Activated CD4-positive, alpha-beta T cell treated with anti-CD3 and anti-CD28 coated beads, Interleukin-10, Interleukin-2, amounts not matched to agents 100 ng/mL and 50 ng/mL, durations not matched to agents 16 hours and 8 hours (primary cell): ENCODE measurements at regions not wholly inside any gene's neighbourhood (a gene's known extent, or its start where the extent isn't known, plus 50 kb on each side); places are given as distances from the start of the nearest gene placed in this dataset.
"Not testable (repeated sequence)": the region's sequence is repeated elsewhere in the genome, so short reads cannot be mapped to it uniquely, and the experiment has no call there.

Source experiments
- DNase-seq: peaks from one replicate; pipeline ENCODE4 v3.0.0-alpha.2; 2020

DNA sequence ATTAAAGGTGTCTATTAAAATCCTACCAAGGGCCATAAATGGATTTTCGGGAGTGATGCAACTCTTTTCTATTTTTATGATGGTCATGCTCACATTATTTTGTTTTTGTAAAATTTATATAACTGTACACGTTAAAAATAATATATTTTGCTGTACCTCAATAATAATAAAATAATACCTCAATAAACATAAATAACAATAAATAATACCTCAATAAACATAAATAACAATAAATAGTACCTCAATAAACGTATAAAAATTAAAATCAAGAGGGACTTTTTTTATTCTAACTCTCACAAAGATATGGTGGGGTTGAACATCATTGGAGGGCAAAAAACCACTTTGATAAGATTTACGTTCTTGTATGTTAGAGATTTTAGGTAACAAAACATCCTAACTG is 1189.6 kb upstream of the CELF2 start:
- no peak for DNase-seq

DNA sequence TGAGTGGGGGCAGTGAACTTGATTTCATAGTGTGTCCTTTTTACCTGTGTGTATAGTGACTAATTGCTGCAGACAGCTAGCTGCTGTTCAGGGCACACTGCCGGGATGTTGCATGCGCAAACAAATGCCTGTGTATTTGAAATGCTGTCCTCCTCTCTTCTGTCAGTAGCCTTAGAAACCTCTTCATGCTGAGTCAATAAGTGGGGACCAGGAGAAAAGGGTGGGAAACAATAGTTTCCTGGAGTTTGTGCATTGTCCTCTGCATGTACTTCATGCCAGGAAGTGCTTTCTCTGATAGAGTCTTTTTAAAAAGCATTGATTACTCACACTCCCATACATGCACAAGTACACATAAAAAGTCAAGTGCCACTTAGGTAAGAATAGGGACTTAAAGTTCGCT is 1183.7 kb upstream of the CELF2 start:
- no peak for DNase-seq

DNA sequence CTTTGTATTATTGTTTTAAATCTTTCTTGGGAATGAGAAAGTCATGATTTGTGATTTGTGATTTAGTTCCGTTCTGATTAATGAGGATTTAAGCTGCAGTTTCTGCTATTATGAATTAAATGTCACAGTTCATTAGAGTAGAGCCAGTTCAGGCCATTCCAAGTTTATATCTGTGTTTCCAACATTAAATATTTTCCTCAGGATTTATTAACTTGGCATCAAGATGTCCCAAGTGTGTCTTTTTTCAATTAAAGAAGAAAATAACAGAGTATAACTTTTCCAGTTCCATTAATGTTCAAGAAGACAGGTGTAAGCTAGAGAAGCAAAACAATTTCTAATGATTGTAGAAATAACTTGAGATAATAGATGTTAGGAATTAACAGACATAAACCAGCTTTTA is 1183.2 kb upstream of the CELF2 start:
- no peak for DNase-seq

DNA sequence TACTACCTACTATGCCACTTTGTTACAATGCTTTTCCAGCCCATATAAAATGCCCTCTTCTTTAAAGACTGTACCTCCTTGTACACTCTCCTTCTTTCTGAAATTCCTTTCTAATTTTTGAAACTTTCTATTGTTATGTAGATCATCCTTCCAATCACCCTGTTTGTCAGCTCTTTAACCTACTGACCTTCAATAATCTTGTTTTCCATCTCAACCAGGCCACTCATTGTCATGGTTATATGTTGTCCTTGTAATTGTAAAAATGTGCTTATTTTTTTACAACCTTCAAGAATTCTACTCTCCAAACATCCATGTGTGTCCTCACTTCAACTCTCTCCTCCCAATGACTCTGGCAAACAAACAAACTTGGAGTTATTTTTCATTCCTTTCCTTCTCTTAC is 1172.6 kb upstream of the CELF2 start:
- no peak for DNase-seq

DNA sequence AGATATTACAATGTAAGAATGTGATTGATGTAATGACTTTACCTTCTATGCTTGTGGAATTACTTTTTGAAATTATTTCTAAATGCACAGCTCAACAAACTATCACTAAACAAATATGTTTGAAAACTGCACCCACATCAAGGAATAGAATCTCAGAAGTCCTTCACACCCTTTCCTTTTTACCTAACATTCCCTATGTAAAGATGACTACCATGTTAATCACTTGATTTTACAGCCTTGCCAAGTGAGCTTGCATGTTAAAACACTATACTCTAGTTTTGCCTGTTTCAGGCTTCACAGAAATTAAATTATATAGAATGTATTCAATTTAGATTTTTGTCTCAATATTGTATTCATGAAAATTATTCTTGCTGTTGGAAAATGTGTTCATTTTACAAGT is 1169.4 kb upstream of the CELF2 start:
- DNase-seq = no peak

DNA sequence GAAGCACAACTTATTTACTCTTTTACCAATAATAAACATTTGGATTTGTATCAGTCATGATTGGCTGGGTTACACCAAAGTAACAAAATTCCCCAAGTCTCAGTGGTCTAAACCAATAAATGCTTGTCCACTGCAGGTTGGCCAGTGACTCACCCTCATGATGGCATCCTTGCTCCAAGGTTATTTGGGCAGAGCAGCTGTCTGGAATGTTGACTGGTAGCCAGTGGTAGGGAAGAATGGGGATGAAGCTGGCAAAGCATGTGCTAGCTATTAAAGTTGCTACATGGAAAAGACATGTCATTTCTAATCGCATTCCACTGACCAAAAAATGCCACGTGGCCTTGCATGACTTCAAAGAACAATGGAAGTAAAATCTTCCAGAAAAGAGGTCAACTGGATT is 1168.7 kb upstream of the CELF2 start:
- DNase-seq = no peak

DNA sequence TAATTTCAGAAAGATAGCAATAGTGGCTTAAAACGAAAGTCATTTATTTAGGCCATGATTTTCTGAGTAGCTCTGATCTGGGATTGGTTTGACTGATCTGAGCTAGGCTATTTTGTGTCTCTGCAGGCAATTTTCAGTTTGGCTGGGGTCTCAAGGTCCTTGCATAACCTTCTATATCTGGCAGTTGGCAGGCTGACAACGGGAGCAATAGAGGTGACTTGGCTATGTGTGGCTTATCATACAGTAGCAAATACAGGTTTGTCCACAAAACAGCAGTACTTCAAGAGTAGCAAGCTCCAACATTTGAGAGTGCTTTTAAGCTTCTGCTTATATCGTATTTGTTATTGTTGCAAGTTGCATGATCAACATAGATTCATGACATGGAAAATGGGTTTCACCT is 1167.3 kb upstream of the CELF2 start:
- no peak for DNase-seq

DNA sequence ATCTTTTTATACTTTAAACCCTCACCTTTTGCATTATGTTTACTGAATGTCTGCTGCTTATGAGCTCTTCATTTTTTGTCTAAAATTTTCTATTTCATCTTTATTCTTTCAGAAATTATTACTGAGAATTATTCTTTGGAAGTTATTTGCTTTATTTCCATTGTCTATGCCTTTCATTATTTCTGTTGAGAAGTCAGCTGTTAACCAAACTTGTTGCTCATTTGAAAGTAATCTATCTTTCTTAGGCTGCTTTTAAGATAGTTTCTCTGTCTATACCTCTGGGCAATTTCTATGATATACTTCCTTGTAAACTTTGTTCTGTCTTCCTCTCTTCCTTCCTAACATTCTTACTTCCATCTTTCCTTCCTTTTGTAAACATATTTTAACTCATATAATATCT is 1165.9 kb upstream of the CELF2 start:
- DNase-seq = no peak

DNA sequence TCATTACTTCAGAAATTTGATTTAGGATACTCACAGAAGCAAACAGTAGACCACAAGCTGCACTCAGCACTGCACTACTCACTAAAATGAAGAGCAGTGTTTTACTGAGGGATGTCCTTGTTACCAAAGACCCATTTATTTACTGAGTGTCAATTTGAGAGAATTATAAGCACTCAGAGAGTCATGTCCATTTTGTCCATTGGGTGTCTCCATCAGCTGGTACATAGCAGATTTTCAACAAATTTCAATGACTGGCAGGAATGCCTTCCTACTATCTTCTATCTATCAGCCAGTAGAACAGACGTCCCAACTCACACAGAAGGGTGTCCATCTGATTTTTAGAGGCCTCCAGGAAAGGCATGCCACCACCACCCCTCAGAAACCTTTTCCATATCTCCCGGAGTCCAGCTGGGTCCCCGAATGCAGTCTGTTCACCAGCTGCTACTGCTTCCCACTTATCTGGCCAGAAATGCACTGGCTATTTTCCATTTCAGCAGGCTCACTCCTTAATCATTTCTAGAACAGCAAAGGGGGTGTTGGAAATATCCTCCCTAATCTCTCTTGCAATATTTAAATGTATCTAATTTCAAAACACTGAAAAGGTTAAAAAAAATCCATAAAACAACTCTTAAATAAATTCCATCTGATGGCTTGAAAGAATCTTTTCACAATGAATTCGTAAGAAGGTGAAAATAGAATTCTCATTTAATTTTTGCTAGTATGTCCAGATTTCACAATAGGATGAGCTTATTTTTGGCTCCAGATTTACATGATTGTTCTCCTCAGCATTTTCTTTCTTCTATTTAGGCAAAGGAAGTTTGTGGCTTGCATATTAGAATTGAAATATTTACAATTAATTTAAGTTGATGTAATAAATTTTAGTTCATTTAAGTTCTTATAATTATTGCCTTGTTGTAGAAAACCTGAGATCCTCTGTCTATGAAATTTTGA is 1164.0 kb upstream of the CELF2 start:
- DNase-seq = no peak

DNA sequence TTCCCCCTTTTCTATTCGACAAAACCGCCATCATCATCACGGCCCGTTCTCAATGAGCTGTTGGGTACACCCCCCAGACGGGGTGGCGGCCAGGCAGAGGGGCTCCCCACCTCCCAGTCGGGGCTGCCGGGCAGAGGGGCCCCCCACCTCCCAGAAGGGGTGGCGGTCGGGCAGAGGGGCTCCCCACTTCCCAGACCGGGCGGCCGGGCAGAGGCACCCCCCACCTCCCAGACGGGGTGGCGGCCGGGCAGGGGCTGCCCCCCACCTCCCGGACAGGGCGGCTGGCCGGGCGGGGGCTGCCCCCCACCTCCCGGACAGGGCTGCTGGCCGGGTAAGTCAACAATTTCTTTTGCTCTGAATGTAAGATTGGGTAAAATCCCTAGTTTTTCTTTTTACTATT is 1162.2 kb upstream of the CELF2 start:
- not testable (repeated sequence) for DNase-seq

DNA sequence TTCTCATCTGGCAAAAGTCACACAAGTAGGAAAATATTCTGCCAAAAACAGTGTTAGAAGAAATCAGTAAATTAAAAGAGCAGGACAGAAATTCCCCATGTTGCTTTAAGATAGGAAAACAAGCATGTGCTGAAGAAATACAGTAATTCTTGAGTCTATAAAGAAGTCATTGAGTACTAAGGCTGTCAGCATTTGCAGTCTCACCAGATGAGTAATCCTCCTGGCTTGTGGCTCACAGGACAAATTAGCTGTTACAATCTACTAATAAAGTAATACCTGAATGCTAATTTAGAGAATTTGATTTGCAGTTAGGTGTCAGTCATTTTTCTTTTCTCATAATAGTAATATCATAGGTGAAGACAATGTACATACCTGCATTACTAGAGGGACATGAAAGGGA is 1158.9 kb upstream of the CELF2 start:
- no peak for DNase-seq

DNA sequence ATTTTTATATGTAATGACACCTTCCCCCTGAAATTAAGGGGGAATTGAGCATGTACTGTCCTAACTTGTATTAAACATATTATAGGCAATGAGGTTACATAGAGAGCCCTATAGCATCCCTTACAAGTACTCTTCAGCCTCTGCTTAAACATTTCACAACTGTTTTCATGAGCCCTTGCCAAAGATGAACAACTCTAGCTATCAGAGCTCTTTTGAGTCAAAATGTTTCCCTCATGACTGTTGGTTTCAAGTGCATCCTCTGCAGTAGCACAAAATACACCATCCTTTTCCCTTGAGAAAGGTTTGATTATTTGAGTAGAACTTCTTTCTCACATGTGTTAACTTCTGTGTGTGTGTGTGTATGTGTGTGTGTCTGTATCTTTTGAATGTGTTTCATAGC is 1157.6 kb upstream of the CELF2 start:
- no peak for DNase-seq

DNA sequence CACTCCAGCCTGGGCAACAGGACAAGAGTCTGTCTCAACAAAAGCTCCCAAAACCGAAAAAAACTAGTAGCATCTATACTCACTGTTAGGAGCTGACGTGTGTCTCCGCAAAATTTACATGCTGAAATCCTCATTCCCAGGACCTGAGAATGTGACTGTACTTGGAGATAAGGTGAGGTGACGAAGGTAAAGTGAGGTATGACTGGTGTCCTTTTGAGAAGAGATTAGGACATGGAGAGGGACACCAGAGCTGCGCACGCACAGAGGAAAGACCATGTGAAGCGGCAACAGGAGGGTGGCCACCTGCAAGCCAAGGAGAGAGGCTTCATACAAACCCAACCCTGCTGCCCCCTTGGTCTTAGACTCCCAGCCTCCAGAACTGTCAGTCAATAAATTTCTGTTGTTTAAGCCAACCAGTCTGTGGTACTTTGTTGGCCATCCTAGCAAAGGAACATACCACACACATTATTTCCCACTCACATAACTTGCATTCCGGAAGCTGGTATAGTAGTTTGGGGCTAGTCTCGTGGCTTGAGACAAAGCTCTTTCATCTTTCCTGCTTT is 1154.0 kb upstream of the CELF2 start:
- no peak for DNase-seq

DNA sequence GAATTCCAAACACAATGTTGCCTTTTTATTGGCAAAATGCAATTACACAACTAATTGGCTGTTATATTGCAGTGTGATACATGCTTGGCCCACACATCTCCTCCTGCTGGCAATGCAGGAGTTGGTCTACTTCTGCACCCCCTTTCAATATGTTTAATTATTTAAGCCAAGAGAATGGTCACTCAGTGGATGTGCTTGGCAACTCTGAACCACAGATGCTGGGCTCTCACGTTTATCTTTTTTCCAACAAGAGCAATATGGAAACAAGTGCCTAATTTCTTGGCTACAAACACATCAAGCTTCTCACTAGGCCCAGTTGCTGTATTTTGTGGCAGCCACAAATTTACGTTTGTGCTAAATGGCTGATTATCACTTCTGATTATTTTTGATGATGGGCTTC is 1149.2 kb upstream of the CELF2 start:
- no peak for DNase-seq

DNA sequence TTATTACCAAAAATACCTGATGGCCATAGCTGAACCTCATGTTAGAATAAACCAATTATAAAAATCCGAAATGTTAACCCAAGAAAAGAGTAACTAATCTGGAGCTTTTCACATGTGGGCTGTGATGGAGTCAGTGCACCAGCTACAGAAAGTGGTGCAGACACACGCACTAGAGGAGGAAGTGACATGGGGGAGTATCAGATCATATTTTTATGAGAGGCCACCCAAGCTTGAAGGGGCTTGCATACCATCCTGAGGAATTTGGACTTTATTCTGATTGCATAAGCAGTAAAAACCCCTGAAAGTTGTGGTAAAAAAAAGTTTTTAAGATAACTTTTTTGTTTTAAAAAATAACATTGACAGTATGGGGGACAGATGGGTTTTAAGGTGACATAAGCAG is 1148.5 kb upstream of the CELF2 start:
- no peak for DNase-seq

DNA sequence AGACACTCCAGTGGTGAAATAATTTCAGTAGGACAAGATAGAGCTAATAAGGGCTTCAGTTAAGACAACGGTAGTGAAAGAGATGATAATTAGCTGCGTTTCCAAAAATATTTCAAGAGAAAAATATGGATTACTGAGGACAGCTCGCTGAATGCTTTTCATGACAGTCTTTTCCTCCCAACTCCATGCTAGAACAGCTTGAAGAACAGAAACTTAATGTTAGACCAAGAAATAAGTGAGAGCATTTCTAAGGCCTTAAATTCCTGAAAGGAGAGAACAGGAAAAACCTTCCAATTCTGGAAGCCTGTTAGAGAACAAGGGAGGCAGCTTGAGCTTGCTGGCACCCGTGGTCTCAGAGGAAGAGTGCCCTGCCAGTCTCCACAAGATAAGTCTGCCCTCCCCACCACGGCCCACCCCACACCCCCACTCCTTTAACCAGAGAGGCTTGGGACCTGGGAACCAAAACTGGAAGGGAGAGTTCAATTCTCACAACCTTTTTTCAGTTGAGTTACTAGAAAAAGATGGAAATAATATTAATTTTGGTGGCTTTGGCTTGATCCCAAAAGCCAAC is 1148.0 kb upstream of the CELF2 start:
- DNase-seq = no peak

DNA sequence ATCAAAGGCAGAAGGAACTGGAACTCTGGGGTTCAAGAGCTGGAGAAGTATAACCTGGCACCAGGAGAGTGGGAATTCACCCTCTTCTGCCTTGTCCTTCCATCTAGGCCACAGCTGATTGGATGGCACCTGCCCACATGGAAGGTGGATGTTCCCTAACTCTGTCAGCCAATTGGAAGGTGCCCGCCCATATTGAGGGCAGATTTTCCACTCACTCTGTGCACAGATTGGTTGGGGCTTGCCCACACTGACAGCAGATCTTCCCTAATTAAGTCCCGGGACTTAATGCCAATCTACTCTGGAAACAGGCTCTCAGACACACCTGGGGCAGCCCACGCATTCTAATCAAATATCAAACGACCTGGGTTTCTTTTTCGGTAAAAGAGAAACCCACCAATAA is 1142.3 kb upstream of the CELF2 start:
- no peak for DNase-seq

DNA sequence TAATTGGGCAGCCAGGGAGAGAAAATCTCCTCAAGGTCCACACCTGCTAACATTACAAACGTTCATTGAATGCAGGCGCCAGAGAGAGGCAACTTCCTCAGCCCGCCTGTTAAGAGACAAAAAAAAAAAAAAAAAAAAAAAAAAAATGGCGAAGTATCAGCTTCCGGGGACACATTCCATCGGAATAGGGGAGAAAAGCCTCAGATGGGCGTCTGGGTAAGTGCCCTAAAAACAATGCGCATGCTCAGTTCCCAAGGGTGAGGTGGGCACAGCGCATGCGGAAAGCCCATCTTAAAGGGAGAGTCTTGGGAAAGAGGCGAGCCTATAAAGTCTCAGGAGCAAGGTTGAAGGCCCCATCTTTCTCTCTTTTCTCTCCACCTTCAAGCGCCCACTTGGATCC is 1139.7 kb upstream of the CELF2 start:
- DNase-seq = no peak

DNA sequence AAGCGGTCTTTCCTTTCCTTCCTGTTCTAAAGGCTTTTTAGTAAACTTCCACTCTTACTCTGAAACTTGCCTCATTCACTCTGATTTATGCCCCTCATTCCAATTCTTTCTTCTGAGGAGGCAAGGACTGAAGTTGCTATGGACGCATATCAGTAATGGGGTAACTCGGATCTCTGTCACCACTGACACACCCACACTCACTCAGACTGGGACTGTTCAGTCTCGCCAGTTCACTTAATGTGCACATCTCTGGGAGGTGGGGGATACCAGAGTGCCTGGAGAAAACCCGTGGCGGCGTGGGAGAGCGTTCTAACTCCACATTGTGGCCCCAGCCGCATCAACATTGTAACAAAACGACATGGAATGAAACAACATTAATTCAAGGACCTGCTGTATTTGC is 1139.3 kb upstream of the CELF2 start:
- DNase-seq = no peak

DNA sequence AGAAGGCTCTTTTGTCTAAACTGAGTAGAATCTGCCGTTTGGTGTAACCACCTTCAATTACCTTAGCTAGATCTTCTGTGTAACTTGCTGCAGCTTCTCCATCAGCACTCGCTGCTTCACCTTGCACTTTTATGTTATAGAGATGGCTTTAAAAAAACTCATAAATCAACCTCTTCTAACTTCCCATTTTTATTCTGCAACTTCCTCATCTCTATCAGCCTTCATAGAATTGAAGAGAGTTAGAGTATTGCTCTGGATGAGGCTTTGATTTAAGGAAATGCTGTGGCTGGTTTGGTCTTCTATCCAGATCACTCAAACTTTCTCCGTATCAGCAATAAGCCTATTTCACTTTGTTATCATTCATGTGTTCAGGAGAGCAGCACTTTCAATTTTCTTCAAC is 1131.9 kb upstream of the CELF2 start:
- DNase-seq = no peak

DNA sequence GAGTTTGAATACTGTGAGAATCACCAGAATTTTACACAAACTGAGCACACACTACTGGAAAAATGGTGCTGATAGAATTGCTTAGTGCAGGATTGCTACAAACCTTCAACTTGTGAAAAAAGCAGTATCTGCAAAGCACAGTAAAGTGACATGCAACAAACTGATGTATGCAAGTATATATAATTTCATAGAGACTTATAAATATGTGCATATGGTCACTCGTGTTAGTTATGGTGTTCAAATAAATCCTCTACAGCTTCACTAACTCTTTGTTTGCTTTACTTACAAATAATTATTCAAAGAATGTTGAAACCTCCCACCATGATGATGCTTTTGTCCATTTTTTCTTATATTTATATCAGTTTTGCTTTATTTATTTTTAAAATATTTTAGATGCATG is 1130.9 kb upstream of the CELF2 start:
- DNase-seq = no peak

DNA sequence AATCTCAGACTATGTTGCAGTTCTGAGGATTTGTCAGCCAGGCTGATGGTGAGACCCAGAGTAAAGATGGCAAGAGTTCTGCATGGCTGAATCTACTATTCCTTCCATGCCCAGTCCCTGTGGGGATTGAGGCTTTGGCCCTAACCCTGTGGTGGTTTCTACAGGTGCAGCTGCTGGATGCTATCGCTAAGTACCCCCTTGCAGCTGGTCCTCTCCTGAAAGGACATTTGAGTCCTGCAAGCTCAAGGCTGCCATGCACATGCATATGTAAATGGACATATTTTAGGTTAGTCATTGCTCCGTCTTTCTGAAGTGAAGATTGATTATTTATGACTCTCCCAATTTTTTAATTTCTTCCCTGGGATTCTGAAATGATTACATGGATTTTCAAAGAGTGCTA is 1122.2 kb upstream of the CELF2 start:
- DNase-seq = no peak

DNA sequence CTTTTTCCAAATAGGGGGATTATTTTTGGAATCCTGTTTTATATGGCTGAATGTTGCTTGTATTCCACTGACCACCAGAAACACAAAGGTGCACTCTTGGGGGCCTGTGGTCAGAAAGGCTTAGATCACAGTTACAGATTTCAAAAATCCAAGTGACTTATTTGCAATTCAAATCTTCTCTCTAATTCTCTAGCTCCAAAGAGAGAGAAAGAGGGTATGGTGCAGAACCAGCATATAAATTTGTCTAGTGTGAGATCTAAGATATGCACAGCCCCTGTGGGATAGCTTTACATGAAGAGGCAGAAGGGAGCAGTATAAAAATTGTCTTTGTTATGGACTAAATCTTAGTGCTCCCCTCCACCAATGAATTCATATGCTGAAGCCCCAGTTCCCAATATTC is 1121.7 kb upstream of the CELF2 start:
- DNase-seq = no peak

DNA sequence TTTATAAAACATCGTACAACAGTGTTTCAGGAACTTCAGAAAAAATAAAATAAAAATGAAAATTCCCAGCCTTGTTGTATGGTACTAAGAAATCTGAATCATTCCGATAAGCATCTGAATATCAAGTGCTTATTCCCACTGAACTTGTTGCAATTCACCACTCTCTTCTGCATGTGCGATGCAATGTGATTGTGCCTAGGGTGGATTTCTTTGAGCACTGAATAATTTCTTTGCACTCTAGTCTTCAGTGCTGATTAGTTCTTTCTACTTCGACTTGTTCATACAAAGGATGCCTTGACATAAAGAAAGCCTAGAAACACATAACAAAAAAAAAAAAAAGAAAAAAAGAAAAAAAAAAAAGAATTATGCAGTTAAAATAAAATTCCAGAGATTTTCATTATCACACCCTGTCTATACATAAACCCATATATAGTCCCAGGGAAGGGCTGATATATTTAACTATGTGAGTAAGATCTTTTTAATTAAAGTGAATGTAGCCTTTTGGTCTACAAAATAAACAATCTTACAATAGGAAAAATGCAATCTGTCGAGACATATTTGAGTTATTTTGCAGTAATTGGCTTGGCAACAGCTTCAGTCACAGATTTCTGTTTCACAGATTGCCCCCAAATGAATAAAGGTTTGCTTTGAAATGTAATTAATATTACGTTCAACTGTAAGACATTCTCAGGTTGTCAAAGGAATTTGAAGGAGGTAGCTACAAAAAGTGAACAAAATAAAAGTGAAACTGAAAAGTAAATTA is 1118.9 kb upstream of the CELF2 start:
- no peak for DNase-seq
